Panc1 (cell line): ENCODE measurements at regions not wholly inside any gene's neighbourhood (a gene's known extent, or its start where the extent isn't known, plus 50 kb on each side); places are given as distances from the start of the nearest gene placed in this dataset.

Experiments used
- ATAC-seq: fragments of 200-7000 bp; cut with Tn5 transposase; 2 replicates; pipeline ENCODE4 v1.9.1; 2020; ENCODE audit warnings: mild to moderate bottlenecking, moderate library complexity
- BruUV-seq: library from RNA; stranded (reverse); fragments of 400-500 nt; replicated peaks from 2 replicates; lab custom pipeline; 2021; lab: Mats Ljungman, UMichigan
- CTCF ChIA-PET: fragments of 300-600 bp; sonication (Branson Sonifier 250); formaldehyde crosslinking; loops from one replicate; lab custom pipeline; 2022; ENCODE audit warnings: antibody characterized with exemption; lab: Charles Lee
- POLR2A ChIA-PET: fragments of 300-600 bp; sonication (Branson Sonifier 250); formaldehyde crosslinking; loops from one replicate; lab custom pipeline; 2022; ENCODE audit warnings: antibody characterized with exemption; lab: Charles Lee
- DNase-seq: peaks from one replicate; pipeline ENCODE4 v3.0.0-alpha.2; 2010; ENCODE audit warnings: low read depth, low spot score
- H3K27ac ChIP-seq: 2 replicates; pipeline ENCODE4 v1.5.1; 2011; ENCODE audit warnings: mild to moderate bottlenecking, low read length, inconsistent platforms
- H3K27me3 ChIP-seq: fragments of 200-500 bp; sonication (Bioruptor generic); 2 replicates; pipeline ENCODE4 v1.6.0; 2014; ENCODE audit warnings: low read length, inconsistent platforms; ENCODE audit not compliant: control insufficient read depth, insufficient read depth
- H3K36me3 ChIP-seq: fragments of 200-500 bp; sonication (Bioruptor generic); 2 replicates; pipeline ENCODE4 v1.5.1; 2014; ENCODE audit warnings: inconsistent platforms, mild to moderate bottlenecking, low read length, moderate library complexity; ENCODE audit not compliant: control insufficient read depth, insufficient read depth
- H3K4me1 ChIP-seq: 2 replicates; pipeline ENCODE4 v1.5.1; 2011; ENCODE audit warnings: inconsistent platforms, mild to moderate bottlenecking, low read length, moderate library complexity; ENCODE audit not compliant: control insufficient read depth, insufficient read depth
- H3K4me3 ChIP-seq, 2 experiments: 2 replicates each; pipeline ENCODE4 v1.5.1; 2011 to 2012; ENCODE audit warnings: low read depth in 2 of 2, low read length in 2 of 2, mild to moderate bottlenecking in 2 of 2, inconsistent platforms in 1 of 2, moderate library complexity in 1 of 2
- H3K9me3 ChIP-seq: fragments of 200-500 bp; sonication (Bioruptor generic); 2 replicates; pipeline ENCODE4 v1.5.1; 2014; ENCODE audit warnings: low read depth, mild to moderate bottlenecking, inconsistent platforms, low read length, moderate library complexity; ENCODE audit not compliant: control insufficient read depth, insufficient read depth
- CTCF ChIP-seq: fragments of 450-650 bp; IDR thresholded peaks from 2 replicates; pipeline ENCODE4 v1.5.1; 2017; ENCODE audit warnings: mild to moderate bottlenecking
- POLR2AphosphoS5 ChIP-seq: IDR thresholded peaks from 2 replicates; pipeline ENCODE4 v1.6.1; 2012; ENCODE audit warnings: mild to moderate bottlenecking, low read depth, low read length, moderate library complexity
- SIN3A ChIP-seq: IDR thresholded peaks from 2 replicates; pipeline ENCODE4 v1.6.1; 2012; ENCODE audit warnings: low read depth, mild to moderate bottlenecking, low read length, moderate library complexity, borderline replicate concordance; ENCODE audit not compliant: insufficient read depth
- TCF7L2 ChIP-seq: IDR thresholded peaks from 2 replicates; pipeline ENCODE4 v1.6.1; 2011; ENCODE audit warnings: mild to moderate bottlenecking, low read depth, low read length, inconsistent platforms
- in situ Hi-C: cut with HindIII; loops from 2 replicates; pipeline ENCODE4 v1.10.0; 2016; ENCODE audit warnings: low sequenced_read_pairs, low pct_unique_long_range_greater_than_20kb
- intact Hi-C: fragments of 100-400 bp; cut with micrococcal nuclease; formaldehyde crosslinking; loops from one replicate; pipeline ENCODE4 v1.10.0; 2022; ENCODE audit not compliant: unreplicated experiment
- TF ChIP-seq, protein P1 (sequence below), 2 experiments: IDR thresholded peaks; 2 replicates each; pipeline ENCODE4 v1.6.1; 2011 to 2012; ENCODE audit warnings: low read depth in 2 of 2, control low read depth in 1 of 2, low read length in 1 of 2, mild to moderate bottlenecking in 1 of 2, moderate library complexity in 1 of 2; ENCODE audit not compliant: insufficient read depth in 1 of 2

DNA sequence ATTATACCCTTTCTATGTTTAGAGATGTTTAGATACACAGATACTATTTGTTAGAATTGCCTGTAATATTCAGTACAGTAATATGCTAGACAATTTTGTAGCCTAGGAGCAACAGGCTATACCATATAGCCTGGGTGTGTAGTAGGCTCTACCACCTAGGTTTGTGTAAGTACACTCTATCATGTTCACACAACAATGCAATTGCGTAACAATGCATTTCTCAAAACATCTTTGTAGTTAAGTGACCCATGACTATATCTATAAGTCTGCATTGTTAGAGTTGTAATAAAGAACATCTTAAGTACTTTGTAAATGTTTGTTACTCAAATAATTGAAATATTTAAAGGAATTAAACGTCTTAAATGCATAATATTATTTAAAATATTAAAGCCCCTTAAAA is 379.3 kb downstream of the PPP3CA start:
- in situ Hi-C loops: no loop called here
- TF ChIP-seq, protein P1, sequence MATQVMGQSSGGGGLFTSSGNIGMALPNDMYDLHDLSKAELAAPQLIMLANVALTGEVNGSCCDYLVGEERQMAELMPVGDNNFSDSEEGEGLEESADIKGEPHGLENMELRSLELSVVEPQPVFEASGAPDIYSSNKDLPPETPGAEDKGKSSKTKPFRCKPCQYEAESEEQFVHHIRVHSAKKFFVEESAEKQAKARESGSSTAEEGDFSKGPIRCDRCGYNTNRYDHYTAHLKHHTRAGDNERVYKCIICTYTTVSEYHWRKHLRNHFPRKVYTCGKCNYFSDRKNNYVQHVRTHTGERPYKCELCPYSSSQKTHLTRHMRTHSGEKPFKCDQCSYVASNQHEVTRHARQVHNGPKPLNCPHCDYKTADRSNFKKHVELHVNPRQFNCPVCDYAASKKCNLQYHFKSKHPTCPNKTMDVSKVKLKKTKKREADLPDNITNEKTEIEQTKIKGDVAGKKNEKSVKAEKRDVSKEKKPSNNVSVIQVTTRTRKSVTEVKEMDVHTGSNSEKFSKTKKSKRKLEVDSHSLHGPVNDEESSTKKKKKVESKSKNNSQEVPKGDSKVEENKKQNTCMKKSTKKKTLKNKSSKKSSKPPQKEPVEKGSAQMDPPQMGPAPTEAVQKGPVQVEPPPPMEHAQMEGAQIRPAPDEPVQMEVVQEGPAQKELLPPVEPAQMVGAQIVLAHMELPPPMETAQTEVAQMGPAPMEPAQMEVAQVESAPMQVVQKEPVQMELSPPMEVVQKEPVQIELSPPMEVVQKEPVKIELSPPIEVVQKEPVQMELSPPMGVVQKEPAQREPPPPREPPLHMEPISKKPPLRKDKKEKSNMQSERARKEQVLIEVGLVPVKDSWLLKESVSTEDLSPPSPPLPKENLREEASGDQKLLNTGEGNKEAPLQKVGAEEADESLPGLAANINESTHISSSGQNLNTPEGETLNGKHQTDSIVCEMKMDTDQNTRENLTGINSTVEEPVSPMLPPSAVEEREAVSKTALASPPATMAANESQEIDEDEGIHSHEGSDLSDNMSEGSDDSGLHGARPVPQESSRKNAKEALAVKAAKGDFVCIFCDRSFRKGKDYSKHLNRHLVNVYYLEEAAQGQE (IDR thresholded peaks at IDR 0.05; ENCODE audit: insufficient read depth in 1 of 2, low read depth in 2 of 2, low read length in 1 of 2): no peak
- no peak for TF ChIP-seq POLR2AphosphoS5
- TF ChIP-seq CTCF: no peak
- no peak for TF ChIP-seq SIN3A
- no peak for TF ChIP-seq TCF7L2
- H3K4me3 ChIP-seq: no peak overlapping the region
- H3K27ac ChIP-seq: no peak overlapping the region
- no peaks in the 10 kb centered on the region for H3K9me3 ChIP-seq
- no peaks in the 10 kb centered on the region for H3K27me3 ChIP-seq
- no peaks in the 10 kb centered on the region for H3K4me1 ChIP-seq
- no peak for ATAC-seq
- POLR2A ChIA-PET: no interaction called here
- H3K36me3 ChIP-seq: no peaks in the 10 kb centered on the region
- CTCF ChIA-PET: no interaction called here
- intact Hi-C loops: no loop called here
- BruUV-seq: no TSS peak
- DNase-seq: no peak

- ATAC-seq: no peak
- no peaks in the 10 kb centered on the region for H3K9me3 ChIP-seq
- no peak for DNase-seq
- ChIA-PET POLR2A (no interaction called here), CTCF (no interaction called here)
- intact Hi-C loops (no loop called here), in situ Hi-C loops (no loop called here)
- no peak overlapping the region for H3K27ac ChIP-seq
- H3K27me3 ChIP-seq: no peaks in the 10 kb centered on the region
- H3K4me3 ChIP-seq: no peak overlapping the region
- TF ChIP-seq CTCF (no peak), TCF7L2 (no peak), POLR2AphosphoS5 (no peak)
- no peaks in the 10 kb centered on the region for H3K36me3 ChIP-seq
- no TSS peak for BruUV-seq
- no peaks in the 10 kb centered on the region for H3K4me1 ChIP-seq
Observed at GRCh38 chr4:100963627-100964026, 383.7 kb downstream of the PPP3CA start.
